PC-9 (cell line): ENCODE measurements at regions not wholly inside any gene's neighbourhood (a gene's known extent, or its start where the extent isn't known, plus 50 kb on each side); places are given as distances from the start of the nearest gene placed in this dataset.

ENCODE experiments used
- BruUV-seq: library from RNA; stranded (reverse); fragments of 400-500 nt; replicated peaks from 2 replicates; lab custom pipeline; 2021; lab: Mats Ljungman, UMichigan
- CTCF ChIA-PET: fragments of 300-600 bp; sonication (Branson Sonifier 250); formaldehyde crosslinking; loops from one replicate; lab custom pipeline; 2022; ENCODE audit warnings: antibody characterized with exemption; lab: Charles Lee
- POLR2A ChIA-PET: fragments of 300-600 bp; sonication (Branson Sonifier 250); formaldehyde crosslinking; loops from one replicate; lab custom pipeline; 2022; ENCODE audit warnings: antibody characterized with exemption; ENCODE audit not compliant: unreplicated experiment; lab: Charles Lee
- DNase-seq, 2 experiments: peaks; one replicate each; pipeline versions ENCODE4 v3.0.0 to v3.0.0-alpha.2; 2015 to 2022; ENCODE audit warnings: mixed read lengths in 1 of 2
- H2AFZ ChIP-seq: fragments of 200-600 bp; sonication (generic); 2 replicates; pipeline ENCODE4 v1.8.1; 2017; ENCODE audit warnings: antibody characterized with exemption
- H3F3A ChIP-seq: fragments of 200-600 bp; sonication (generic); 2 replicates; pipeline ENCODE4 v1.8.1; 2017; ENCODE audit warnings: antibody characterized with exemption, mild to moderate bottlenecking, low read depth; ENCODE audit not compliant: insufficient read depth
- H3K27ac ChIP-seq: fragments of 200-600 bp; sonication (generic); 2 replicates; pipeline ENCODE4 v1.6.1; 2016; ENCODE audit warnings: mixed run types
- H3K27me3 ChIP-seq: fragments of 200-600 bp; sonication (generic); 2 replicates; pipeline ENCODE4 v1.6.1; 2016; ENCODE audit warnings: low read depth, mixed run types; ENCODE audit not compliant: insufficient read depth
- H3K36me3 ChIP-seq: fragments of 200-600 bp; sonication (generic); 2 replicates; pipeline ENCODE4 v1.6.1; 2016; ENCODE audit warnings: low read depth, mixed run types
- H3K4me1 ChIP-seq: fragments of 200-600 bp; sonication (generic); replicated peaks from 2 replicates; pipeline ENCODE4 v1.6.1; 2016; ENCODE audit warnings: mixed run types; ENCODE audit not compliant: insufficient read depth
- H3K4me2 ChIP-seq: fragments of 200-600 bp; sonication (generic); 2 replicates; pipeline ENCODE4 v1.6.1; 2017; ENCODE audit warnings: mixed run types
- H3K4me3 ChIP-seq: fragments of 200-600 bp; sonication (generic); 2 replicates; pipeline ENCODE4 v1.6.1; 2016; ENCODE audit warnings: mixed run types
- H3K79me2 ChIP-seq: fragments of 200-600 bp; sonication (generic); 2 replicates; pipeline ENCODE4 v1.6.1; 2017; ENCODE audit warnings: low read depth, mixed run types
- H3K9me2 ChIP-seq: fragments of 200-600 bp; sonication (generic); 2 replicates; pipeline ENCODE4 v1.8.1; 2017; ENCODE audit warnings: mild to moderate bottlenecking; ENCODE audit not compliant: insufficient read depth
- H3K9me3 ChIP-seq: fragments of 200-600 bp; sonication (generic); 2 replicates; pipeline ENCODE4 v1.8.1; 2016; ENCODE audit warnings: low read depth; ENCODE audit not compliant: insufficient read depth
- H4K20me1 ChIP-seq: fragments of 200-600 bp; sonication (generic); 2 replicates; pipeline ENCODE4 v1.8.1; 2017; ENCODE audit not compliant: insufficient read depth
- EZH2 ChIP-seq: fragments of 200-600 bp; sonication (generic); IDR thresholded peaks from 2 replicates; pipeline ENCODE4 v1.8.0; 2017; ENCODE audit warnings: antibody characterized with exemption, low read depth
- intact Hi-C: fragments of 100-400 bp; cut with micrococcal nuclease; formaldehyde crosslinking; loops from one replicate; pipeline ENCODE4 v1.10.0; 2022; ENCODE audit not compliant: unreplicated experiment
- TF ChIP-seq, protein P1 (sequence below): fragments of 200-600 bp; sonication (generic); conservative IDR thresholded peaks from 2 replicates; pipeline ENCODE4 v1.6.1; 2017; ENCODE audit warnings: mixed run types, antibody characterized with exemption, mild to moderate bottlenecking, moderate library complexity

DNA sequence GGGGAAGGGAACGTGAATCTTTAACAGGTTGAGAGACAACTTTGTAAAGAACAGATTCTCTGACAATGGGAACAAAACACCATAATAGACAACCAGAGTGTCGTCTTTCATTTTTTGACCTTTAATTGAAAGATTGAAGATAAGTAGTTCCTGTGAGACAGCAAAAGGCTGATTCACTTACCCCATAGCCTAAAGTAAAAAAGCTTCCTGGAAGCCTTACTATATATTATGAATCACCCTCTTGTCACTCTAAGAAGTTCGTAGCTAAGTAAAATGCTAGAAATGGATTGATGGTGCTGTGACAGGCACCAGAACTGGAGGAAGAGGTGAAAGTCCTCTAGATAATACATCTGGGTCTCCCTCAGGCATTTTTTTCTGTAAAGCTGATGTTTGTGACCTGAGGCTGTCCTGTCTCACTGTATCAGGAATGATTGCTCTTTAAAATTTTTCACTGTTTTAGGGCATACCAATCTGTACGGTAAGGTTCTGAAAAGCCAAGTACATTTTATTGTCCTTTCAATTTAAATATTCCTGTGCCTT, 824.6 kb upstream of the SEMA6D start:
- Histone ChIP-seq H3K36me3 (no peaks in the 10 kb centered on the region), H3K9me2 (no peaks in the 10 kb centered on the region), H3K9me3 (no peaks in the 10 kb centered on the region), H3K4me1 (no peaks in the 10 kb centered on the region), H3K27me3 (no peaks in the 10 kb centered on the region), H3K4me3 (no peak overlapping the region), H3F3A (no peaks in the 10 kb centered on the region), H3K79me2 (no peaks in the 10 kb centered on the region), H4K20me1 (no peaks in the 10 kb centered on the region), H3K27ac (no peak overlapping the region), H3K4me2 (no peak overlapping the region), H2AFZ (no peak overlapping the region)
- TF ChIP-seq EZH2, result no peak
- TF ChIP-seq, protein P1, sequence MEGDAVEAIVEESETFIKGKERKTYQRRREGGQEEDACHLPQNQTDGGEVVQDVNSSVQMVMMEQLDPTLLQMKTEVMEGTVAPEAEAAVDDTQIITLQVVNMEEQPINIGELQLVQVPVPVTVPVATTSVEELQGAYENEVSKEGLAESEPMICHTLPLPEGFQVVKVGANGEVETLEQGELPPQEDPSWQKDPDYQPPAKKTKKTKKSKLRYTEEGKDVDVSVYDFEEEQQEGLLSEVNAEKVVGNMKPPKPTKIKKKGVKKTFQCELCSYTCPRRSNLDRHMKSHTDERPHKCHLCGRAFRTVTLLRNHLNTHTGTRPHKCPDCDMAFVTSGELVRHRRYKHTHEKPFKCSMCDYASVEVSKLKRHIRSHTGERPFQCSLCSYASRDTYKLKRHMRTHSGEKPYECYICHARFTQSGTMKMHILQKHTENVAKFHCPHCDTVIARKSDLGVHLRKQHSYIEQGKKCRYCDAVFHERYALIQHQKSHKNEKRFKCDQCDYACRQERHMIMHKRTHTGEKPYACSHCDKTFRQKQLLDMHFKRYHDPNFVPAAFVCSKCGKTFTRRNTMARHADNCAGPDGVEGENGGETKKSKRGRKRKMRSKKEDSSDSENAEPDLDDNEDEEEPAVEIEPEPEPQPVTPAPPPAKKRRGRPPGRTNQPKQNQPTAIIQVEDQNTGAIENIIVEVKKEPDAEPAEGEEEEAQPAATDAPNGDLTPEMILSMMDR, result no peak
- CTCF ChIA-PET, result no interaction called here
- DNase-seq, result no peak
- POLR2A ChIA-PET, result no interaction called here
- intact Hi-C loops, result no loop called here
- no TSS peak for BruUV-seq

DNA sequence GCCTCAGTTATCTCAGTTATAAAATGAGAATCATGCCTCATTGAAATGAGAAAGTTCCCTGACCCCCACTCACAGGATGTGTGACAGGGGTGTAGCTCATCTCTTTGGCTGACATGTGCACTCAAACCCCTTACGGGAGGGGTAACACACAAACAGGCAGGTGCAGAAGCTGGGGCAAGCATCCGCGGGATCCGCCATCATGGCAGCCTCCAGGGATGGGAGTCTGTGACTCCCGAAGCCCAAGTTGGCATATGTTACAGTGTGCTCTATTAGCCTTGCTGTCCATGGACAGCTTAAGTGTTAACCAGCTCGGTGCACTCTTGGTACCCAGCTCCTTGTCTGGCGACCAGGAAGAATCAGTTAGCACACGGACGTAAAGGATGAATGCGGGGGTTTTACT, 822.7 kb upstream of the SEMA6D start:
- Histone ChIP-seq H2AFZ (no peak overlapping the region), H3K27ac (no peak overlapping the region), H3K36me3 (no peaks in the 10 kb centered on the region), H3K4me2 (no peak overlapping the region), H3K79me2 (no peaks in the 10 kb centered on the region), H4K20me1 (no peaks in the 10 kb centered on the region), H3K4me3 (no peak overlapping the region), H3F3A (no peaks in the 10 kb centered on the region), H3K9me3 (no peaks in the 10 kb centered on the region), H3K9me2 (no peaks in the 10 kb centered on the region), H3K27me3 (no peaks in the 10 kb centered on the region), H3K4me1 (no peaks in the 10 kb centered on the region)
- ChIA-PET CTCF (no interaction called here), POLR2A (no interaction called here)
- TF ChIP-seq EZH2, result no peak
- TF ChIP-seq, protein P1, result no peak
- intact Hi-C loops, result no loop called here
- DNase-seq, result no peak
- no TSS peak for BruUV-seq

DNA sequence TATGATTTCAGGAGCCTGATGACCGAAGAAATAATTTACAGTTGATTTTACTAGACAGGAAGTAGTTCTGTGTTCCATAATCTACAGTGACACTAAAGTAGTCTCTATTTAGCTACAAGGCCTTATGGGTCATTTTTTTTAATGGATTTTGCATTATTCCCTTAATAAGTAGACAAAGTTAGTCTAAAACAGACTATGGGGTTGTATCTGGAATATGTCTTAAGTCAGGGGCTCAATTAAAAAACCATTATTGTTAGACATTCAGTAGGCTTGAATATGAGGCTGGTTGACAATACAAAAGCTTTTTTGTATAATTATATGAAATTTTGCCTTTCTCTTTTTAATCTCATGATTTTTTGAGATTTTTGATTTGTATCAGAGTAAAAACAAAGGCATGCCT, 820.0 kb upstream of the SEMA6D start:
- Histone ChIP-seq H3F3A (no peaks in the 10 kb centered on the region), H4K20me1 (no peaks in the 10 kb centered on the region), H3K4me2 (no peak overlapping the region), H2AFZ (no peak overlapping the region), H3K36me3 (no peaks in the 10 kb centered on the region), H3K4me1 (no peaks in the 10 kb centered on the region), H3K4me3 (no peak overlapping the region), H3K27me3 (no peaks in the 10 kb centered on the region), H3K79me2 (no peaks in the 10 kb centered on the region), H3K9me2 (no peaks in the 10 kb centered on the region), H3K9me3 (no peaks in the 10 kb centered on the region), H3K27ac (no peak overlapping the region)
- BruUV-seq, result no TSS peak
- TF ChIP-seq EZH2, result no peak
- TF ChIP-seq, protein P1, result no peak
- ChIA-PET POLR2A (no interaction called here), CTCF (no interaction called here)
- no peak for DNase-seq
- intact Hi-C loops, result no loop called here
